ENCODE measurements at regions not wholly inside any gene's neighbourhood (a gene's known extent, or its start where the extent isn't known, plus 50 kb on each side); places are given as distances from the start of the nearest gene placed in this dataset.

DNA sequence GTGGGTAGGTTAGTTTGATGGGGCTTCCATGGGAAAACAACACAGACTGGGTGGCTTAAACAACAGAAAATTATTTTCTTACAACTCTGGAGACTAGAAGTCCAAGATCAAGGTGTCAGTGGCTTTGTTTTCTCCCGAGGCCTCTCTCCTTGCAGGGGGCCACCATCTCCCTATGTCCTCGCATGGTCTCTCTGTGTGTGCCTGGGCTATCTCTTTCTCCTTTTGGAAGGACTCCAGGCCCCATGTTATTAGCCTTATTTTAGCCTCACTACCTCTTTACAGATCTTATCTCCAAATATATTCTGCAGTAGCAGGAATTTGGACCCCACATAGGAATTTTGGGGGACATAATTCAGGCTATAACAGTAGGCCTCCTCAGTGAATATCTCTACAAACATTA is 372.7 kb upstream of the FAT3 start:
- Histone ChIP-seq H3K4me3 (ENCODE audit: low read length) (no peak overlapping the region), H3K27me3 (ENCODE audit: control insufficient read depth, insufficient read depth, low read length) (no peaks in the 10 kb centered on the region), H3K9me3 (ENCODE audit: control insufficient read depth, insufficient read depth, low read length) (peaks cover 3% of the 10 kb centered on the region), H3K4me1 (ENCODE audit: control insufficient read depth, insufficient read depth, low read length) (no peaks in the 10 kb centered on the region), H3K36me3 (ENCODE audit: control insufficient read depth, insufficient read depth, low read length) (no peaks in the 10 kb centered on the region), H3K27ac (ENCODE audit: low read length) (no peak overlapping the region)
- no peaks in the 10 kb centered on the region for H3K27me3 Mint-ChIP-seq (ENCODE audit: low read depth in 2 of 2)
- no peaks in the 10 kb centered on the region for H3K4me1 Mint-ChIP-seq
- intact Hi-C loops (cut with micrococcal nuclease), result no loop called here
- WGBS (ENCODE audit: insufficient coverage), result 70% methylated on average over 2 of the region's 2 CpGs
- ATAC-seq (no peak), DNase-seq (no peak)
- TF ChIP-seq, protein P1, sequence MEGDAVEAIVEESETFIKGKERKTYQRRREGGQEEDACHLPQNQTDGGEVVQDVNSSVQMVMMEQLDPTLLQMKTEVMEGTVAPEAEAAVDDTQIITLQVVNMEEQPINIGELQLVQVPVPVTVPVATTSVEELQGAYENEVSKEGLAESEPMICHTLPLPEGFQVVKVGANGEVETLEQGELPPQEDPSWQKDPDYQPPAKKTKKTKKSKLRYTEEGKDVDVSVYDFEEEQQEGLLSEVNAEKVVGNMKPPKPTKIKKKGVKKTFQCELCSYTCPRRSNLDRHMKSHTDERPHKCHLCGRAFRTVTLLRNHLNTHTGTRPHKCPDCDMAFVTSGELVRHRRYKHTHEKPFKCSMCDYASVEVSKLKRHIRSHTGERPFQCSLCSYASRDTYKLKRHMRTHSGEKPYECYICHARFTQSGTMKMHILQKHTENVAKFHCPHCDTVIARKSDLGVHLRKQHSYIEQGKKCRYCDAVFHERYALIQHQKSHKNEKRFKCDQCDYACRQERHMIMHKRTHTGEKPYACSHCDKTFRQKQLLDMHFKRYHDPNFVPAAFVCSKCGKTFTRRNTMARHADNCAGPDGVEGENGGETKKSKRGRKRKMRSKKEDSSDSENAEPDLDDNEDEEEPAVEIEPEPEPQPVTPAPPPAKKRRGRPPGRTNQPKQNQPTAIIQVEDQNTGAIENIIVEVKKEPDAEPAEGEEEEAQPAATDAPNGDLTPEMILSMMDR (IDR thresholded peaks at IDR 0.05), result no peak
- no peak overlapping the region for H3K4me3 Mint-ChIP-seq
- no peak overlapping the region for H3K27ac Mint-ChIP-seq
- H3K9me3 Mint-ChIP-seq, result peaks cover 7 to 15% of the 10 kb centered on the region in 2 donors
- H3K36me3 Mint-ChIP-seq, result no peaks in the 10 kb centered on the region

DNA sequence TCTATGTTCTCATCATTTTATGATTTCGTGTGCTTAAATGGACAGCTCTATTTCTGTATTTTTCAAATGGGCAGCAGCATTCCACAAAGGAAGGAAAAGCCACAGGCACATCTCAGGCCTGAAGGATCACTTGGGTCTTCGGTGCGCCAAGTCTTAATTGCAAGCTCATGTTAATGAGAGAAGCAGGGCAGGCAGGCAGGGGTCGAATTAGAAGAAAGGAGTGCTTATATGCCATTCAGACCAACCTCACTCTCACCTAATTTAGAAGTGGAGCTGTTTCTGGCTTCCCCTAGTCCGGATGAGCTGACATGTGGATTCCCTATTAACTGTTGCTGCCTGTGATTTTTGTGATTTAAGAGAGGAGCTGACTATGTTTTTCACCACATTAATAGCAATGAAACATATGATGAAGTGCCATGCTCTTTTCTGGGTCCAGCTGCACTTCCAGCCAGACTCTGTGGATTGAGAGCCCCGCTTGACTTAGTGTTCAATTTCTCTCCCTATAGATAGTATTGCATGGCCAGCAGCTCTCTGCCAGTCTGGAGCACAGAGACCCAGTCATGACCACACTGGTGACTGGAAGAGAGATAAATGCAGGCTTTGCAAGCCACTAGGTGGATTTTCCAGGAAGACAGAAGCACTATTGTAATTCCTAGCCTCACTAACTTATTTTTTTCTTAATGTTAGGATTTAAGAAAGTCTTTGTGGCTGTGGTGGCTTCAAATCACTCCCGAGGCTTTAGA is 373.9 kb upstream of the FAT3 start:
- Histone ChIP-seq H3K4me1 (ENCODE audit: control insufficient read depth, insufficient read depth, low read length) (no peaks in the 10 kb centered on the region), H3K27me3 (ENCODE audit: control insufficient read depth, insufficient read depth, low read length) (no peaks in the 10 kb centered on the region), H3K27ac (ENCODE audit: low read length) (no peak overlapping the region), H3K36me3 (ENCODE audit: control insufficient read depth, insufficient read depth, low read length) (no peaks in the 10 kb centered on the region), H3K9me3 (ENCODE audit: control insufficient read depth, insufficient read depth, low read length) (peaks cover 3% of the 10 kb centered on the region), H3K4me3 (ENCODE audit: low read length) (no peak overlapping the region)
- Mint-ChIP-seq H3K4me3 (no peak overlapping the region), H3K4me1 (no peaks in the 10 kb centered on the region), H3K36me3 (no peaks in the 10 kb centered on the region), H3K27me3 (ENCODE audit: low read depth in 2 of 2) (no peaks in the 10 kb centered on the region), H3K9me3 (peaks cover 7 to 15% of the 10 kb centered on the region in 2 donors), H3K27ac (no peak overlapping the region)
- TF ChIP-seq, protein P1 (IDR thresholded peaks at IDR 0.05), result no peak
- ATAC-seq, result no peak
- intact Hi-C loops (cut with micrococcal nuclease), result no loop called here
- 86% methylated on average over 5 of the region's 7 CpGs for WGBS (ENCODE audit: insufficient coverage)
- no peak for DNase-seq

DNA sequence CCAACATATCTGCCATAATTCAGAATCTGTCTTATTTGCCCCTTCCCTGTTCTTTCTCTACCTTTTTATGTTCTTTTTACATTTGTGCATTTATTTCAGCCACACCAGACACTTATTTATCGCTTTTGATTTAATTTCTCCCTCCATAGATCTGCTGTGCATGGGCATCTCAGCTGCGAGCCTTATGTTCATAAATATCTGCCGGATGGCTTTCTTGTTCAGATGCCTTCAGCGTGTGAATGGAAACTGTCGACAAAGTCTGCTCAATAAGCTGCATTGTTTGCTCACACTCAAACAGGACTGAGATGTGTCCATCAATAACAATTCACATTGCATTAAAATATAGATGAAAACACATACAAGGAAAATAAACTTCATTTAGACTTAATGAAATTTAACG is 374.6 kb upstream of the FAT3 start:
- ATAC-seq, result no peak
- intact Hi-C loops (cut with micrococcal nuclease), result no loop called here
- peaks cover 7 to 11% of the 10 kb centered on the region in 2 donors for H3K9me3 Mint-ChIP-seq

More for the DNA sequence above, 374.6 kb upstream of the FAT3 start:
- Histone ChIP-seq H3K9me3 (ENCODE audit: control insufficient read depth, insufficient read depth, low read length) (peaks cover 3% of the 10 kb centered on the region), H3K27me3 (ENCODE audit: control insufficient read depth, insufficient read depth, low read length) (no peaks in the 10 kb centered on the region), H3K4me3 (ENCODE audit: low read length) (no peak overlapping the region), H3K27ac (ENCODE audit: low read length) (no peak overlapping the region), H3K36me3 (ENCODE audit: control insufficient read depth, insufficient read depth, low read length) (no peaks in the 10 kb centered on the region), H3K4me1 (ENCODE audit: control insufficient read depth, insufficient read depth, low read length) (no peaks in the 10 kb centered on the region)
- TF ChIP-seq, protein P1 (IDR thresholded peaks at IDR 0.05), result no peak
- no peak overlapping the region for H3K4me3 Mint-ChIP-seq
- no peaks in the 10 kb centered on the region for H3K36me3 Mint-ChIP-seq
- no peak overlapping the region for H3K27ac Mint-ChIP-seq
- H3K4me1 Mint-ChIP-seq, result no peaks in the 10 kb centered on the region
- DNase-seq, result no peak
- H3K27me3 Mint-ChIP-seq (ENCODE audit: low read depth in 2 of 2), result no peaks in the 10 kb centered on the region
- 87% methylated on average over 6 of the region's 6 CpGs for WGBS (ENCODE audit: insufficient coverage)

Measured in natural killer cell (primary cell).